CD4-positive, alpha-beta T cell treated with Interleukin-4 for 1 hour (primary cell): ENCODE measurements at regions not wholly inside any gene's neighbourhood (a gene's known extent, or its start where the extent isn't known, plus 50 kb on each side); places are given as distances from the start of the nearest gene placed in this dataset.
"Not testable (repeated sequence)": the region's sequence is repeated elsewhere in the genome, so short reads cannot be mapped to it uniquely, and the experiment has no call there.

ENCODE experiments used
- DNase-seq, 2 donors: peaks; one replicate each; pipeline ENCODE4 v3.0.0-alpha.2; 2020 to 2022

DNA sequence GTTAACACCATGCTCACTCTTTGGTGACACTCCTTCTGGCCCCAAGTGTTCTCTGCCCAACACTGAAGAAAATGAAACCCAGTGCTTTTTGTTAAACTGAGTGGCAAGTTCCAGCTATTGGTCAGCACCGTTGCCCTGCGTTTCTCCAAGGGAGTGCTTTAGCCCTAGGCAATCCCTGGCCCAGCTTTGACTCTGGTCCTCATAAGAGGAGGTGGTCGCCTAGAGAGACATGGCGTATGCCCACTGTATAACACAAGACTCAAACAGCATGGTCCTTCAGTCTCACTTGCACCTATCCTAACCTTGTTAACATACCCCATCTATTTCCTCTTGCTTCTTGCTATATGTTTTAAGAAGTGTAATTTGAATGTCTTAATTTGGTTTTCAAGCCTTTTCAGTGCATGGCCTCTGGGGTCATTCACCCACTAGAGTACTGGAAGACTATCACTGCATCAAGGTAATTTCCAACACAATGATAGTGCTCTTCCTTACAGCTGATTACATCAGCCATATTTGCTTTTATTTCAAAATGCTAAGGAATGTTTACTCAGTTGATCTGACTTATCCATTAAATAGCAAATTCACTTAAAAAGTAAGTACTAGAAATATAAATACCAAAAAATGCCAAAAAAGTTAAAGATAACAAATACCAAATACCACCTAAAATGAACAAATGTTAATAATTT is 190.5 kb upstream of the SOX21 start:
- no peak for DNase-seq

DNA sequence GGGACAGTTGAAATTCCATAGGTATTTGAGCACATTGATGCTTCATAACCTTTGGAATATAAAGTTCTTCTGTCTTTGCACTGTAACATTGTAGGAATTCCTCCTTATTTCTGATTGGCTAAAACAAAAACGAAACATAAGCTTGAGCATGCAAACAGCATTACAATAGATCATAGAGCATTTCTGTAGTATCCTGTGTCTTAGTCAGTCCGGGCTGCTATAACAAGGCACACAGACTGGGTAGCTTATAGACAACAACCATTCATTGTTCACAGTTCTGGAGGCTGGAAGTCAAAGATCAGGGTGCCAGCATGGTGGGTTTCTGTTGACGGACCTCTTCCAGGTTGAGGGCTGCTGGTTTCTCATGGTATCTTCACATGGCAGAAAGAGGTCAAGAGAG is 188.7 kb upstream of the SOX21 start:
- DNase-seq = no peak

DNA sequence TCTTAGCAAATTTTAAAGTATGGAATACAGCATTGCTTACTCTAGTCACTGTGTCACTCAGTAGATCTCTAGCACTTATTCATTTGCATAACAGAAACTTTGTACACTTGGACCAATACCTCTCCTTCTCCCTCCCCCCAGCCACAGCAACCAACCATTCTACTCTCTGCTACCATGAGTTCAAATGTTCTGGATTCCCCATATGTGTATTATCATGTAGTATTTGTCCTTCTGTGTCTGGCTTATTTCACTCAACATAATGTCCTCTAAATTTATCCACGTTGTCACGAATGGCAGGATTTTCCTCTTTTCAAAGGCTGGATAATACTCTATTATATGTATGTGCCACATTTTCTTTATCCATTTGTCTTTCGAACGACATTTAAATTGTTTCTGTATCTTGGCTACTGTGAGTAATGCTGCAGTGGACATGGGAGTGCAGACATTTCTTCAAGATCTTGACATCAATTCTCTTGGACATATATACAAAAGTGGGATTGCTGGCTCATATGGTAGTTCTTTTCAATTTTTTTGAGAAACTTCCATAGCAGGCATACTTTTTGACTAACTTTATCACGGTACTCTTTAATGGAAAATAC is 184.5 kb upstream of the SOX21 start:
- DNase-seq = no peak

DNA sequence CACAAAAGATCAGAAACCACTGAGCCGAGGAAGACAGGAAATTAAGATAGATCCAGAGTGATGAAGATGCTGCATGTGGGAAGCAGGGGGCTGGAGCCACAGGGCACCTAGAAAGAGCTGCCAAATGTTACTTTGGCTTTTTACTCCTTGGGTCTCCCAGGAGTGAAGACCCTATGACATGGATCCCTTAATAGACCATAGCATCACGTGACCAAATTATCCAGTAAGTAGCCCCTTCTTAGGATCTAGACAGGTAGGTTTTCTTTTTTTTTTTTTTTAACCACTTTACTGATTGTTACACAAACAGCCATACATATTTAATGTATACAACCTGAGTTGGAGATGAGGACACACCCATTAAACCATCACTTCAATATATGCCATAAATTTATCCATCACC is 183.9 kb upstream of the SOX21 start:
- no peak for DNase-seq

DNA sequence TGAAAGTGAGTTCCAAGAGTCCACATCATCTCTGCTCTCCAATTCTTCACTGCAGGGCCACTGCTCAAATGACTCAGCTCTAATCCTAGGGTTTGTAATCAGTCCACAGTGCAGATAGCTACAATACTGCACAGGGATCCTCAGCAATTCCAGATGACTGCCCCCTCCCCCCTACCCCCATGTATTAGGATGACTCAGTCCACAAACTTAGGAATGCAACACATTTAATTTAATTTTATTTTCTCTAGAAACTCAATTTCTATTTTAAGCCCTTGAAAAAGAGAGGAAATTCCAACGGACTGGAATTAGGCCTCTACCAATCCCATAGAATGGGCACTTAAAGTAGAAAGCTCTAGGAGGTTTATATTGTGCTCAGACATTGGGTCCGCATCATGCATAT is 173.8 kb upstream of the SOX21 start:
- DNase-seq = no peak

DNA sequence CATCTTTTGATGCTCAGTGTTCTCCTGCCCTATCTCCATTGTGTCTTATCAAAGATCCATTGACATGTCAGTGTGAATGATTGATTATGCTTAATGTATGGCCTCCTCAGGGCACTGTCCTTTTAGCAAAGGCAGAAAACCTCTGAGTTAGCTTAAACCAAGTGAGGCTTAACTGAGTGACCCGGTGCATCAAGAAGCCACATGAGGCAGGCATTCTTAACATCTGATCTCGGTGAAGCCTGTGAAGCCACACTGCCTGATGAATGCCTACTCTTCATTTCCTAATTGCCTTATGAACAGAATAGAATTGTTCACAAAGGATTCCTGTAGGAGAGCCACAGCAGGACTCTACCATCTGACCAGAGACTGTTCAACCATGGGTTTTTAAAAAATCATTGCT is 168.1 kb upstream of the SOX21 start:
- DNase-seq = no peak

DNA sequence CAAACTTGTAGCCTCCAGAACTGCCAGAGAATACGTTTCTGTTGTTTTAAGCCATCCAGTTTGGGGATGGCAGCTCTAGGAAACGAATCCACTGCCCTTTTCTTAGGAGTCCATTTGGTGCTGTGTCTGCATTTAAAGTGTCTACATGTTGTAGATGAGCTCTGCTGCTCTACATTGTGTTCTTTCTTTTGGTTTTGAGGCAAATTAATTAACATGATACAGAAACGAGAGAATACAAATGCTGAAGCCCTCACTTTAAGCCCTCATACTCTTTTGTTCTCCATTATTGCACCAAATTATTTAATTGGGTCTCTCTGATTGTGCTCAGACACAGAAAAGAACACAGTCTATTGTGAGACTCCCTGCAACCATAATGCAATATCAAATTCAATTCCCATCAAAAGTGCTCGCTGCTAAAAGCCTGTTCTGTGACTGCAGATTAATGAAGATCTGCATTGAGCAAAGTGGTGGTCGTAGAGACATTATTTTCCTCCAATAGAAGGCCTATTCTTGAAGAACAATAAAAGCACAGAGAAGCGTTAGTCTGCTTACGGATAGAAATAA is 166.3 kb upstream of the SOX21 start:
- DNase-seq = no peak

DNA sequence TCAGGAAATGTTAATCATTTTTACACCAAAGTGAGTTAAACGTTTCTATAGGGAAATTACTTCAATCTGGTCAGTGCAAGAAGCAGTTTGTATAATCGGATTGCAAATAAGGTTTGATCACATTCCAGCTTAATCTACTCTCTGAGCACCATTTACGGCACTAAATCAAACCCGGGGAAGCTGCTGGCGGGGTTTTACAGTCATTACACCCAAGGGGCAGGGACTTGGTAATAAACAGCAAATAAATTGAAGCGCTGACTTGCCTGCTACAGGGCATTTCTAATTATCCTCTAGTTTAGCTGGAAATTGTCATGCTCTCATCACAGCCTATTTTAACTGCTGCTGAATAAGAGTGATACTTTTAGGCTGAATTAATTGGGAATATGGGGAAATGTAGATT is 152.1 kb upstream of the SOX21 start:
- DNase-seq = no peak

DNA sequence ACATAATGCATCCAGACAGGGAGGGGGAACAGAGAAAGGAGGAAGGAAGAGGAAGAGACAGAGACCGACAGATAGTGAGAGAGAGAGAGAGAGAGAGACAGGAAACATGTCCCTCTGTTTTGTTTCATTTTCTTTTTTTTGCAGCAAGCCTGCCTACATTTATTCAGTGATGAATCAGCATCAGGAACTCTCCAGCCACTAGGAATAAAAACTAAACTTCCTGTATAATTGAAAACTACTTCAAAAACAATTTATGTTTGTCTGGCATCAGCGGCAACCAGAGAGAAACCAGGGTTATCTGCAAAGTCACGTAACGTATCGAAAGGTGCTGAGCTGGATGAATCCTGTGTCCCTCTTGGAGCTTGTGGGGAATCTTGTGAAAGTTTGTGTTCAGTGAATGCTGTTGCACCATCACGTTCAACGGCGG is 148.6 kb upstream of the SOX21 start:
- peak in 1 of 2 donors; percentile 5 for DNase-seq

DNA sequence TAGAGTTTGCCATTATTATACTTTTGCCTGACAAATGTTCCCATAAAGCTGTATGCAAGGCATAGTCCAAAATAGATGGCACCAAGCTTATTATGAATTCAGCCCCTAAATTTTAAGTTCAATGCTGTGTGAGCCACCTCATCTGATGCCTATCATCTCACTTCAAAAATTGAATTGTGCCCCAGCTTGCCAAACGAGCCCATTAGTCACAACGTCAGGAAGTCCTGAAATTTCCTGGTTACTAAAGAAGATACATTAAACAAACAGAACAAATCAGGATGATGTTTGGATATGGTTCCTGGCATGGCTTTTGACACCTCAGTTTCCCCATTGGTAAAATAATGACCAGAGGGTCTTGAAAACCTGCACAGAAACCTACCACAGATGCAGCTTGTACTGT is 147.5 kb upstream of the SOX21 start:
- no peak for DNase-seq

DNA sequence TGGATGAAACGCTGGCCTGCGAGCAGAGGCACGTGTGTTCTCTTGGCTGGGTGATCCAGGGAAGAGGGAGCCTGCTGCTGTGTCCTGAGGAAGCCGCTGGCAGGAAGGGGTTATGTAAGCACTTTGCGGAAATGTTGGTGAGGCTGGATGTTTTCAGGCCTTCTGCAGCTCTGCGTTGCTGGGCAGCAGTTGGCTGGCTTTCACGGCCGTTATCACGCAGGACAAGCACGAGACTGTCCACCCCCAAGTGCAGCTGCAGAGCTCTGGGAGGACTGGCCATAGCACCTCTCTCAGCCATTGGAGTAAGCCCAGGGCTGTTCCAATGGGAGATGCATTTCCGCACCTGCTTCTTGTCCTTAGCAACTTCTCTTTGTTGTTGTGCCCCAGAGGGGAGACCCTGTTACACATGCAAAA is 146.9 kb upstream of the SOX21 start:
- no peak for DNase-seq

DNA sequence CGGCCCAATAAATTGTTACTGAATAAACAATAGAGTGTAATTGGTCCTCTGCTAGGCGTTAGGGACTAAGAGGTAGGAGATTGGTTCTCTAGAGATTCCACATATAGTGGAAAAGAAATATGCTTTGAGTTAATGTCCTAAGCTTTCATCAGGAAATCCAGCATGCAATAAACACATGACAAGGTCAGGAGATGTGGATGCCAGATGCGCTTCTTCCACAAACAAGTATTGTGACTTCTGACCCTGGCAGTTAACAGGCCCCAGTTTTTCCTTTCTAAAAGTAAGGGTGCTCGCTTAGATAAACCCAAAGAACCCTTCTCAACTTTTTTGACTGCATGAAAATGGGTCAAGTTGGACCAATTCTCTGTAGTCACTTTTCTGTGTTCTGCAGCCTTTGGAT is 146.5 kb upstream of the SOX21 start:
- no peak for DNase-seq

DNA sequence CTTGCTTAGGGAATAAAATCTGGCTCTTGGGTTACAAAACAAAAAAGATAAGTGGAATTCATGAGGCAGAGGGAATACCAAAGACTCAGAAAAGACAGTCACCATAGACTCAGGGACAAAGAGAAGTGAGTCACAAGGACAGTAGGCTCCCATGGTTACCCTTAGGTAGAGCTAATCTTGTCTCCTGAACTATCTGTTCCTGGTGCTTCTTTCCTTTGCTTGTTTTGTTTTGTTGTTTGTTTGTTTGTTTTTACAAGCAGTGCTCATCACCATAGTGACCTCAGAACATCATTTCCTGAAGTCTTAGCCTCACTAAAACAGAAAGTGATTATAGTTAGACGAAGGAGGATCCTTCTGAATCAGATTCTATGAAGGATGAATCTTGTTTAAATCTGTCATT is 142.3 kb upstream of the SOX21 start:
- no peak for DNase-seq

DNA sequence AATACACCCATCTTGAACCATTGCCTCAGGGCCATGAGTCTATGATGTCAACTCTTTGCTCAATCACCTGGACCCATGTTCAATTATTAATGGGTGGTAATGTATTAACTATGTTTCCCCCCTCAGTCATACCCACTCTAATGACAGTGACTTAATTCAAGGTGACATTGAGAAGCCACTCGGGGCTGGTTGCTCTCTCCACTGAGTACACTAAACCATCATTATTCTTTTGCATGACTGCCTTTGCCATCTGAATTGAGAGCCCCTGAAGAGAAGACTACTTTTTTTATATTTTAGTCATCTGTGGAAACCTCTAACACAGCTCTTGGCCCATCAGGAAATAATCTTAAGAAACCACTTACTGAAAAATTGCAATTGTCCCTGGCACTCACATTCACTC is 139.2 kb upstream of the SOX21 start:
- no peak for DNase-seq

DNA sequence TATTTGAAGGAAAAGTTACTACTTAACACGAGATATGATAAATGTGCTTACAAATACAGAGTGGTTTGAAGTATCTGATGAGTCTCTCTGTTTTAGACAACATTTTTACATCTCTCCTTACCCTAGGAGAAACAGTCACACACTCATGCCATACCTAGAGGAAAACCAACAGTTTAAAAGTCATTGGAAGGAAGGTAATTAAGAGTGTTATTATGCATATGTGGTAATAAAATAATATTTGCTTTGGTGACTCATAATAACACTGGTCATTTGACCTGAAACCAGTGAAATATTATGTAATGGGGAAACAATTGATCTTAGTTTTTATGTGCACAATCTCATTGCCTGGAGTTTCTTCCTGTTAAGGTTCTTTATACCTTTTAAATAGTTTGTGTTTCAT is 136.9 kb upstream of the SOX21 start:
- DNase-seq = no peak

DNA sequence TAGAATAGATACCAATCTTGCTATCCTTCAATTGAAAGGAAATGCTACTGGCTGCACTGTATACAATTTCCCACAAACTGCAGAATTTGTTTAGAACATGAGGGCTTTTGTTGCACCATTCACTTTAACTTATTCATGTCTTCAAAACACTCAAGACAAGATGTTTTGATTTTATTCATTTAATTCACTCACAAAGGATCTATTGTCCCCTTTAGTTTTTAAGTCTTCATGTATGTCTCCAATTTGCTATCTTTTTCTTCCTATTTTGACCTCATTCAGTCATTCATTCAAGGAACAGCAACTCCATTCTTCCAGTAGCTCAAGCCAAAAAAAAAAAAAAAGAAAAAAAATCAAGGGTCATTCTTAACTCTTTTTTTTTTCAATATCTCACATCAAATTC is 130.6 kb upstream of the SOX21 start:
- no peak for DNase-seq

DNA sequence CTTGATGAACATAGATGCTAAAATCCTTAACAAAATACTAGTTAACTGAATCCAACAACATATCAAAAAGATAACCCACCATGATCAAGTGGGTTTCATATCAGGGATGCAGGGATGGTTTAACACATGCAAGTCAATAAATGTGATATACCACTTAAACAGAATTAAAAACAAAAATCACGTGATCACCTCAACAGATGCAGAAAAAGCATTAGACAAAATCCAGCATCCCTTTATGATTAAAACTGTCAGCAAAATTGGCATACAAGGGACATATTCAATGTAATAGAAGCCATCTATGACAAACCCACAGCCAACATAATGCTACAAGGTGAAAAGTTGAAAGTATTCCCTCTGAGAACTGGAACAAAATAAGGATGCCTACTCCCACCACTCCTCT is 124.7 kb upstream of the SOX21 start:
- not testable (repeated sequence) for DNase-seq

DNA sequence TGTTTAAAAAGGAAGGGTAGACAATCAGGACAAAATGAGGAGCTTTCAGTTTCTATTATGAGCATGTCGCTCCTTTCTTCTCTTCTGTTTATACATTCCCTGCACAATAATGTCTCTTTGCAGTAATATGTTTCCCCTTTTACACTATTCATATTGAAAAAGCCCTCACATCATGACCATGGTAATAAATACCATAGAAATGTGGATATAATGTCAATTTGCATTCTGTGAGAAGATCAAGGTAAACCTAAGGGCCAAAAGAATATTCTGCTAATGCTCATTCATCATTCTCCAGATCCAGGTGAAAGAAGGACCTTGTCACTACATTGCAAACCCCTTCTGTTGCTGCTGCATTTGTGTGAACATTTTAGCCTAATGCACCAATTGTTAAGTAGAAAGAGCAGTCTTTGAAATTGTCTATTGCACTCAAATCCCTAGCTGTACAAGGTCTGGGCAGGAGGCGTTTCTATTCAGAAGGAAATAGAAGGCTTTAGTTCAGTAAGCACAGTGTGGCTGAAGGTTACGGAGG is 117.6 kb upstream of the SOX21 start:
- no peak for DNase-seq

DNA sequence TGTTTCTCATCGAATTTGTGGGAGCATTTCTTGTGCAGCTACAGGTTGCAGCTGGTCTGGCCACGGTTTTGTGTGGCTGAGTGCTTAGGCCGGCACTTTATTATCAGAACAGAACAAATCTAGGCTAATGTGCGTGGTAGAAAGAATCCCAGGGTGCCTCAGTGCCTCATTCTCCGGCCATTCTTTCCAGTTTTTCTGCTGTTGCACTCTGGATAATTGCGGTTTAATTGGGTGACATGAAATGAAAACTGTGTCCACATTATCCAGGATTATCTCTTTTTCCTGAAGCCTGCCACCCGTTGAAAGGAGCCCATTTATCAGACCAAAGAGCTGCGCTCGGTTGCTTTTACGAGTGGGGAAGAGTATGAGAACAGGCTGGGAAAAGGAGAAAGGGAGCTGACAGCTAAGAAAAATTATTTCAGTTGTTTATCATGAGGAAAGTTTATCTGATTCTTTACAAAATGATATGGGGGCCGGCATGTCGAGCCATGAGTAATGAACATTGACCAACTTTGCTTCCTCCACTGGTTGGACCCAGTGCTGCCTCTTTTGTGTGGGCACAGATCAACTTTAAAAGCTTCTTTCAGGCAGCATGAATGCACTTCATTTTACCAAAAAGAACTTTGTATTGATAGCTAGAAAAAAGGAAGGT is 117.0 kb upstream of the SOX21 start:
- DNase-seq = no peak

DNA sequence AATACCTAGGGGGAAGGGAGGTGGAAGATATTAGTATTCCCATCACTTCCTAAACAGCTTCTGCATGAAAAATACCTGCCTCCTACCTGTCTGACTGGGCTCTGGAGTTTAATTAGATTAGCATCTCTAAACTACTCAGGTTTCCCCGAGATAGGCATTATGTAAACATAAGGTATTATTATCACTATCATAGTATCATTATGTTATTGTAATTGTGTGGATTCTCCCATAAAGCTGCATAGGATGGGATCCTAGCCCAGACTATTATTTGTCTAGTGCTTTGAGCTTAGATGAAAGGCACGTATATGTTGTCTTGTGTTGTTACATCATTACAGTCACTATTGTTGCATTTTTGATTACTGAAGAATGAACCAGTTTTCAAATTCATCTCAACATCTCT is 115.2 kb upstream of the SOX21 start:
- no peak for DNase-seq

DNA sequence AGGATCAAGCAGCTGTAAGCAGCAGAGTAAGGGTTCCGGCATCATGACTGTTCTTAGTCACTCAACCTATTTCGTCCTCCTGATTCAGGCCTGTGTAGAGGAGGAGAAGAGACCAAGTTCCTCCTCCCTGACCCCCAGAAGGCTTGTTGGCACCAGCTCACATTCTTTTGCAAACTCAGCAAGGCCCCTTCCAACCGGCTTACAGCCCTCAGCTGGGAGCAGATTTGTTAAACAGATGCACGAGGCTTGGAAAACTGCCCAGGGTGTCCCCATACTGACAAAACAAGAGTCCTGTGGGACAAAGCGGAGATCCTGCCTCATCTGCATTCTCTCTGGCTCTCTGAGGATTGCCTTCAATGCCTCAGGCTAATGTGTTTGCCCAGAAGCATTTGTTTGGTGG is 113.2 kb upstream of the SOX21 start:
- no peak for DNase-seq

DNA sequence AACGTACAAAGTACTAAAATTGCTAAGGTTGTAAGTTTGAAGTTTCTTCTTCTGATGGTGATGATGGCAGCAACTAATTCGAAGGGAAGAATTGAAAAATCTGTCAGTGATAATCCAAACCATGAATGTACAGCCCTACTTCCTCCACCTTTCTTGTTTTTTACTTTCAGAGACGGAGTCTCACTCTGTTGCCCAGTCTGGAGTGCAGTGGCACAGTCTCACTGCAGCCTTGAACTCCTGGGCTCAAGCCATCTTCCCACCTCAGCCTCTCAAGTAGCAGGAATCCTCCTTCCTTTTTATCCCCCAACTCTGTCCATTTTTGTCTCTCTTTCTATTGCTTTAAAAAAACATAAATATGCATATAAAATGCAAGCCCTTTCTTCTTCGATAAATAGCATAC is 112.3 kb upstream of the SOX21 start:
- no peak for DNase-seq

DNA sequence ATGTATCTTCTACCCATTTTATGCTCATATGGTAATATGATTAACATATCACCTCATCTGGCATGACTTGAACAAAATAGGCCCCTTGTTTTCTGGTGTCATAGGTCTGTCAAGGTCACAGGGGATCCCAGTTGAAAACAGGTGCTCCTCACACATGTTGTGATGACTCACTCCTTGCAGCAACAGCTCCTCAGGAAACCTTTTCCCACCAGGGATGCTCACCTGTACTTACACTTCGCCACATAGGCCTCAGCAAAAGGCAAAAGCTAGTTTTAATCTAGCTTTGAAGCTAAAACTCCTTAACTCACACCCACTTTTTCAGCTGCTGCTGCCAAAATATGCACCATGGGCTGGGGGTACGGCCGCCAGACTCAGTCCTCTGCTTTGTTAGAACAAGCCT is 110.0 kb upstream of the SOX21 start:
- no peak for DNase-seq

DNA sequence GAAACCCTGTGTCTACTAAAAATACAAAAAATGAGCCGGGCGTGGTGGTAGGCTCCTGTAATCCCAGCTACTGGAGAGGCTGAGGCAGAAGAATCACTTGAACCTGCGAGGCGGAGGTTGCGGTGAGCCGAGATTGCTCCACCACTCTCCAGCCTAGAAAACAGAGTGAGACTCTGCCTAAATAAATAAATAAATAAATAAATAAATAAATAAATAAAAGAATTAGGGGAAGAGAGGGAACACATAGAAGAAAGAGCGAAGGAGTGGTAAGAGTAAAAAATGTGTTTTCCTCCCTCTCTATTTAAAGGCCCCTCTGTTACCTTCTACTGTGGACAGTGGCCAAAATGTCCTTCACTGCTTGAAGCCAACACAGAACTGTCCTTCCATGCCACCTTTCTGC is 103.9 kb upstream of the SOX21 start:
- no peak for DNase-seq
